ENCODE measurements at regions not wholly inside any gene's neighbourhood (a gene's known extent, or its start where the extent isn't known, plus 50 kb on each side); places are given as distances from the start of the nearest gene placed in this dataset.

DNA sequence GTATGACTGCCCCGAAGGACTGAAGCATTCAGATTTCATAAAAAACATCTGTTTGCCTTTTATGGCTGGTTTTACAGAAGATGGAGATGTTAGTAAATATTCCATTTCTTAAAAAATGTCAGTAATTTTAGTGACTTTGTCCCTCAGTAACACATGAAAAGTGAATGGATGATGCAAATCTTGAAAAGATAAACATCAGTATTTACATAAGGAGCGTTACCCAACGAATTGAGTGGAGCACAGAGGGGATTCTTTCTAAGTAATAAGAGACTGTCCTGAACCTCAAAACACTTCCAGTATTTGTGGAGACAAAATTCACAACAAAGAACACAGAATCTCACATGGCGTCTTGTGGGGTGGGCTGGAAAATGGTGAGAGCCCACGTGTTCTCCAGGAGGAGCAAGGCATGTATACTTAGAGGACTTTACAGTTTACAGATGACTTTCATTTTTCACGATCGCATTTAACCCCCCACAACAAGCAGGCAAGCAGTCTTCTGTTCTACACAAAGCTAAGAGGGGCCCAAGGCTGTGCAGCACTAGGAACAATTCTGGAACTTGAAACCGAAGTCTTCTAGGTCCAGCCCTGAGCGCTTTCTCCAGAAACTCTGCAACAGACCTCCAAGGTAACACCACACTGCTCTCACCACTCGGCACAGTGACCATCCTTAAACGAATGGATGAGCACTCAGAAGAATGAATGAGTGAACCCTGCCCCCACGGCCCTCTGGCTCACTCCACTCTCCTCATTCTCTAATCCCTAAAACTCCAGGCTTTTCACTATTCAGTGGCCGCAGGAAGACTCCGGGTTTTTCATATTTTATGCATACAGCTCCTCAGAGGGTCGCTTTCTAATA, 709.8 kb downstream of the UQCRFS1 start:
- TF ChIP-seq, protein P1, sequence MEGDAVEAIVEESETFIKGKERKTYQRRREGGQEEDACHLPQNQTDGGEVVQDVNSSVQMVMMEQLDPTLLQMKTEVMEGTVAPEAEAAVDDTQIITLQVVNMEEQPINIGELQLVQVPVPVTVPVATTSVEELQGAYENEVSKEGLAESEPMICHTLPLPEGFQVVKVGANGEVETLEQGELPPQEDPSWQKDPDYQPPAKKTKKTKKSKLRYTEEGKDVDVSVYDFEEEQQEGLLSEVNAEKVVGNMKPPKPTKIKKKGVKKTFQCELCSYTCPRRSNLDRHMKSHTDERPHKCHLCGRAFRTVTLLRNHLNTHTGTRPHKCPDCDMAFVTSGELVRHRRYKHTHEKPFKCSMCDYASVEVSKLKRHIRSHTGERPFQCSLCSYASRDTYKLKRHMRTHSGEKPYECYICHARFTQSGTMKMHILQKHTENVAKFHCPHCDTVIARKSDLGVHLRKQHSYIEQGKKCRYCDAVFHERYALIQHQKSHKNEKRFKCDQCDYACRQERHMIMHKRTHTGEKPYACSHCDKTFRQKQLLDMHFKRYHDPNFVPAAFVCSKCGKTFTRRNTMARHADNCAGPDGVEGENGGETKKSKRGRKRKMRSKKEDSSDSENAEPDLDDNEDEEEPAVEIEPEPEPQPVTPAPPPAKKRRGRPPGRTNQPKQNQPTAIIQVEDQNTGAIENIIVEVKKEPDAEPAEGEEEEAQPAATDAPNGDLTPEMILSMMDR (IDR thresholded peaks at IDR 0.05 in 4 of 5, conservative IDR thresholded peaks at IDR 0.05 in 1 of 5) = no peak
- no peak for TF ChIP-seq POLR2A (IDR thresholded peaks at IDR 0.05)

Measured in gastrocnemius medialis (tissue), 4 donors.